HEK293 (cell line): ENCODE measurements at regions not wholly inside any gene's neighbourhood (a gene's known extent, or its start where the extent isn't known, plus 50 kb on each side); places are given as distances from the start of the nearest gene placed in this dataset.

Experiments
- BCL11B ChIP-seq: fragments of 450-650 bp; formaldehyde crosslinking; IDR thresholded peaks from 2 replicates; pipeline ENCODE4 v1.5.1; 2016; ENCODE audit warnings: low read depth, missing biosample characterization, missing genetic modification characterization
- GLI4 ChIP-seq: fragments of 450-650 bp; formaldehyde crosslinking; IDR thresholded peaks from 2 replicates; pipeline ENCODE4 v1.5.1; 2016; ENCODE audit warnings: missing biosample characterization, missing genetic modification characterization
- HOXA7 ChIP-seq: sonication (generic); formaldehyde crosslinking; IDR thresholded peaks from 2 replicates; pipeline ENCODE4 v1.8.1; 2022; ENCODE audit warnings: missing genetic modification reagents, borderline replicate concordance
- KLF10 ChIP-seq: fragments of 450-650 bp; IDR thresholded peaks from 2 replicates; pipeline ENCODE4 v1.5.1; 2018; ENCODE audit warnings: missing biosample characterization, mild to moderate bottlenecking, missing genetic modification characterization
- KLF9 ChIP-seq: fragments of 450-650 bp; formaldehyde crosslinking; IDR thresholded peaks from 2 replicates; pipeline ENCODE4 v1.5.1; 2016; ENCODE audit warnings: missing biosample characterization, missing genetic modification characterization, low read depth
- ZNF121 ChIP-seq: fragments of 450-650 bp; formaldehyde crosslinking; IDR thresholded peaks from 2 replicates; pipeline ENCODE4 v1.5.1; 2016; ENCODE audit warnings: missing biosample characterization, missing genetic modification characterization
- ZNF140 ChIP-seq: fragments of 450-650 bp; formaldehyde crosslinking; IDR thresholded peaks from 2 replicates; pipeline ENCODE4 v1.5.1; 2016; ENCODE audit warnings: missing biosample characterization, missing genetic modification characterization
- ZNF223 ChIP-seq: fragments of 450-650 bp; formaldehyde crosslinking; IDR thresholded peaks from 2 replicates; pipeline ENCODE4 v1.5.1; 2016; ENCODE audit warnings: missing biosample characterization, missing genetic modification characterization
- ZNF24 ChIP-seq: fragments of 450-650 bp; formaldehyde crosslinking; IDR thresholded peaks from 2 replicates; pipeline ENCODE4 v1.5.1; 2016; ENCODE audit warnings: missing biosample characterization, missing genetic modification characterization
- ZNF391 ChIP-seq: fragments of 450-650 bp; formaldehyde crosslinking; IDR thresholded peaks from 2 replicates; pipeline ENCODE4 v1.5.1; 2016; ENCODE audit warnings: low read depth, missing biosample characterization, missing genetic modification characterization, borderline replicate concordance
- ZNF596 ChIP-seq: fragments of 450-650 bp; IDR thresholded peaks from 2 replicates; pipeline ENCODE4 v1.5.0; 2018; ENCODE audit warnings: missing biosample characterization, mild to moderate bottlenecking, missing genetic modification characterization, moderate library complexity
- TF ChIP-seq, protein P1 (sequence below): fragments of 450-650 bp; formaldehyde crosslinking; IDR thresholded peaks from 2 replicates; pipeline ENCODE4 v1.5.1; 2016; ENCODE audit warnings: missing biosample characterization, missing genetic modification characterization
- TF ChIP-seq, protein P2 (sequence below): fragments of 450-650 bp; IDR thresholded peaks from 2 replicates; pipeline ENCODE4 v1.5.1; 2018; ENCODE audit warnings: missing biosample characterization, missing genetic modification characterization

DNA sequence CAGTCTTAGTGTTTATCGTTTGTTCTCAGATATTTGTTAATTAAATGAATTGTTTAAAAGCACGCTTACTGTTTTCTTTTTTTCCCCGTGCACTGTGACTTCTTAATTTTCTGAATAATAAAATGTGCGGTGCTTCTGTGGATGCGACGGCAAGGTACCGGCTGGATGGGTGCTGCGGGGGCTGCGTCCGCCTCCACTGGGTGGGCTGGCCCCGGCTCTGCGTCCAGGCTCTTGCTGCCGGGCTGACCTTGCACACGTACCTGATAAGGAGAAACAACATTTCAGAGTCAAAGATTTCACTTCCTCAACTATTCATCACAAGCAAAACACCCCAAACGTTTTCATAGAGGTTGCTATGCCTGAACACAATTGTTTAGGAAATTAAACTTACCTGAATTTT, 404.0 kb upstream of the IRX1 start:
- TF ChIP-seq ZNF121 (tag by site-specific recombination) (no peak), HOXA7 (no peak), ZNF140 (no peak), ZNF24 (tag by site-specific recombination) (no peak), KLF9 (tag by site-specific recombination) (no peak), ZNF596 (tag by site-specific recombination) (no peak), BCL11B (tag by site-specific recombination) (no peak), KLF10 (tag by site-specific recombination) (no peak), ZNF391 (tag by site-specific recombination) (no peak), ZNF223 (tag by site-specific recombination) (no peak), GLI4 (no peak)
- TF ChIP-seq, protein P1, sequence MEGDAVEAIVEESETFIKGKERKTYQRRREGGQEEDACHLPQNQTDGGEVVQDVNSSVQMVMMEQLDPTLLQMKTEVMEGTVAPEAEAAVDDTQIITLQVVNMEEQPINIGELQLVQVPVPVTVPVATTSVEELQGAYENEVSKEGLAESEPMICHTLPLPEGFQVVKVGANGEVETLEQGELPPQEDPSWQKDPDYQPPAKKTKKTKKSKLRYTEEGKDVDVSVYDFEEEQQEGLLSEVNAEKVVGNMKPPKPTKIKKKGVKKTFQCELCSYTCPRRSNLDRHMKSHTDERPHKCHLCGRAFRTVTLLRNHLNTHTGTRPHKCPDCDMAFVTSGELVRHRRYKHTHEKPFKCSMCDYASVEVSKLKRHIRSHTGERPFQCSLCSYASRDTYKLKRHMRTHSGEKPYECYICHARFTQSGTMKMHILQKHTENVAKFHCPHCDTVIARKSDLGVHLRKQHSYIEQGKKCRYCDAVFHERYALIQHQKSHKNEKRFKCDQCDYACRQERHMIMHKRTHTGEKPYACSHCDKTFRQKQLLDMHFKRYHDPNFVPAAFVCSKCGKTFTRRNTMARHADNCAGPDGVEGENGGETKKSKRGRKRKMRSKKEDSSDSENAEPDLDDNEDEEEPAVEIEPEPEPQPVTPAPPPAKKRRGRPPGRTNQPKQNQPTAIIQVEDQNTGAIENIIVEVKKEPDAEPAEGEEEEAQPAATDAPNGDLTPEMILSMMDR, result no peak
- TF ChIP-seq, protein P2, sequence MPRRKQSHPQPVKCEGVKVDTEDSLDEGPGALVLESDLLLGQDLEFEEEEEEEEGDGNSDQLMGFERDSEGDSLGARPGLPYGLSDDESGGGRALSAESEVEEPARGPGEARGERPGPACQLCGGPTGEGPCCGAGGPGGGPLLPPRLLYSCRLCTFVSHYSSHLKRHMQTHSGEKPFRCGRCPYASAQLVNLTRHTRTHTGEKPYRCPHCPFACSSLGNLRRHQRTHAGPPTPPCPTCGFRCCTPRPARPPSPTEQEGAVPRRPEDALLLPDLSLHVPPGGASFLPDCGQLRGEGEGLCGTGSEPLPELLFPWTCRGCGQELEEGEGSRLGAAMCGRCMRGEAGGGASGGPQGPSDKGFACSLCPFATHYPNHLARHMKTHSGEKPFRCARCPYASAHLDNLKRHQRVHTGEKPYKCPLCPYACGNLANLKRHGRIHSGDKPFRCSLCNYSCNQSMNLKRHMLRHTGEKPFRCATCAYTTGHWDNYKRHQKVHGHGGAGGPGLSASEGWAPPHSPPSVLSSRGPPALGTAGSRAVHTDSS (tag by site-specific recombination), result no peak
